Ovary (tissue), 7 donors: ENCODE measurements at regions not wholly inside any gene's neighbourhood (a gene's known extent, or its start where the extent isn't known, plus 50 kb on each side); places are given as distances from the start of the nearest gene placed in this dataset.

ENCODE experiments used
- DNase-seq, 5 donors: peaks; one replicate each; pipeline ENCODE4 v3.0.0-alpha.2; 2019 to 2020
- H3K27ac ChIP-seq, 2 donors: fragments of 200-600 bp; one replicate each; pipeline versions ENCODE4 v1.5.1 to v1.8.0; 2019 to 2022
- H3K27me3 ChIP-seq: fragments of 200-600 bp; one replicate; pipeline ENCODE4 v1.8.0; 2022
- H3K36me3 ChIP-seq: fragments of 200-600 bp; sonication (generic); one replicate; pipeline ENCODE4 v1.5.1; 2019
- H3K4me1 ChIP-seq: one replicate; pipeline ENCODE4 v1.8.1; 2013; ENCODE audit warnings: mild to moderate bottlenecking, moderate library complexity; ENCODE audit not compliant: insufficient read depth
- H3K4me3 ChIP-seq: fragments of 200-600 bp; sonication (generic); one replicate; pipeline ENCODE4 v1.5.1; 2017
- H3K9me3 ChIP-seq, 2 donors: fragments of 200-600 bp in 1 of 2; sonication (generic) in 1 of 2; one replicate each; pipeline versions ENCODE4 v1.5.1 to v1.8.1; 2013 to 2019; ENCODE audit warnings: mild to moderate bottlenecking in 1 of 2, moderate library complexity in 1 of 2
- CTCF ChIP-seq, 3 donors: fragments of 450-650 bp in 2 of 3; fragments of 200-600 bp in 1 of 3; IDR thresholded peaks; one replicate each; pipeline versions ENCODE4 v1.5.1 to v1.8.0; 2016 to 2022; ENCODE audit warnings: antibody characterized with exemption in 3 of 3, mild to moderate bottlenecking in 1 of 3
- EP300 ChIP-seq: sonication (generic); formaldehyde crosslinking; IDR thresholded peaks from one replicate; pipeline ENCODE4 v1.6.1; 2017; ENCODE audit warnings: antibody characterized with exemption
- POLR2A ChIP-seq: fragments of 450-650 bp; IDR thresholded peaks from one replicate; pipeline ENCODE4 v1.6.1; 2017; ENCODE audit warnings: antibody characterized with exemption, mild to moderate bottlenecking, moderate library complexity
- WGBS, 3 donors: extraction: QIAGEN DNeasy Blood & Tissue Kit in 1 of 3; methylation state at CpG; one replicate each; pipeline versions ENCODE4 v1.1.5 to v1.1.7; 2013 to 2017; 5-methylcytosine and 5-hydroxymethylcytosine counted together
- intact Hi-C, 4 donors: fragments of 100-400 bp; cut with DNase I; formaldehyde crosslinking; loops; one replicate each; pipeline versions ENCODE4 v1.11.0 to v1.15.1; 2022 to 2023
- donor health status: DM: no; HTN: no; CAD: no; lungs with moderate emphysema.
- donor health status: DM: no; HTN: no; CAD: no.
- donor health status: Bipolar disorder and iron deficiency.
- donor health status: DM: no; HTN: no; CAD: no.
- donor health status: DM: yes; HTN: yes; CAD: no.

GRCh38 chr2:175832866-175833265, 169.2 kb downstream of the LNPK start:
- DNase-seq: no peak

DNA sequence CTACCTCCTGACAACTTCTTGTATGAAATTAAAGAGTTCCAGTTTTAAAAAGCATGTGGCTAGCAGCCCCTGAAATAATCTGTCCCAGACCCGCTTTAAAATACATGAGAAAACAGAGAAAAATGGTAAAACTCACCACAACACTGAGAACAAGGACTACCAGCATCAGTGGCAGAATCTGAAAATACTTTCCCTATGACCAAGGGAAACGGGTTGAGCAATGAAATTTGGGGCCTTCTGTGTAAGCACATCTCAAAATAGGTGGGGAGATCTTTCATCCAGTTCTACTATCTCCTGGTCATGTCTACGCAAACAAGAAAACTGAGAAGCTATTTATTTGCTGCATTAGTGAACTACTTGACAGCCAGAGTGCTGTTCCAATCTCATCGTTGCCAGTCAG, 172.3 kb downstream of the LNPK start:
- Histone ChIP-seq H3K9me3 (peaks cover 0 to 4% of the 10 kb centered on the region in 2 donors), H3K27me3 (no peaks in the 10 kb centered on the region), H3K4me3 (no peak overlapping the region), H3K27ac (no peak overlapping the region), H3K36me3 (no peaks in the 10 kb centered on the region), H3K4me1 (no peaks in the 10 kb centered on the region)
- no peak for DNase-seq
- no peak for TF ChIP-seq POLR2A
- TF ChIP-seq CTCF (IDR thresholded peaks at IDR 0.05): no peak
- TF ChIP-seq EP300: no peak
- intact Hi-C loops: no loop called here
- WGBS, 3 donors: 86 to 89% (median 88%) methylated on average over 4 of the region's 4 CpGs

More at GRCh38 chr2:175832866-175833265, 169.2 kb downstream of the LNPK start:
- TF ChIP-seq EP300: no peak
- TF ChIP-seq POLR2A: no peak
- TF ChIP-seq CTCF (IDR thresholded peaks at IDR 0.05): no peak
- no peak overlapping the region for H3K4me3 ChIP-seq
- no peaks in the 10 kb centered on the region for H3K9me3 ChIP-seq
- no peak overlapping the region for H3K27ac ChIP-seq
- no peaks in the 10 kb centered on the region for H3K4me1 ChIP-seq
- intact Hi-C loops: no loop called here
- H3K27me3 ChIP-seq: no peaks in the 10 kb centered on the region
- no peaks in the 10 kb centered on the region for H3K36me3 ChIP-seq

- TF ChIP-seq EP300: no peak
- no peak for TF ChIP-seq POLR2A
- TF ChIP-seq CTCF (IDR thresholded peaks at IDR 0.05): no peak
- WGBS, 3 donors: 65 to 83% (median 80%) methylated on average over 2 of the region's 2 CpGs
- Histone ChIP-seq H3K27me3 (no peaks in the 10 kb centered on the region), H3K4me3 (no peak overlapping the region), H3K27ac (no peak overlapping the region), H3K9me3 (peaks cover 0 to 4% of the 10 kb centered on the region in 2 donors), H3K4me1 (no peaks in the 10 kb centered on the region), H3K36me3 (no peaks in the 10 kb centered on the region)
- intact Hi-C loops: no loop called here
- DNase-seq: no peak
Observed at GRCh38 chr2:175827856-175828255, 174.2 kb downstream of the LNPK start.

DNA sequence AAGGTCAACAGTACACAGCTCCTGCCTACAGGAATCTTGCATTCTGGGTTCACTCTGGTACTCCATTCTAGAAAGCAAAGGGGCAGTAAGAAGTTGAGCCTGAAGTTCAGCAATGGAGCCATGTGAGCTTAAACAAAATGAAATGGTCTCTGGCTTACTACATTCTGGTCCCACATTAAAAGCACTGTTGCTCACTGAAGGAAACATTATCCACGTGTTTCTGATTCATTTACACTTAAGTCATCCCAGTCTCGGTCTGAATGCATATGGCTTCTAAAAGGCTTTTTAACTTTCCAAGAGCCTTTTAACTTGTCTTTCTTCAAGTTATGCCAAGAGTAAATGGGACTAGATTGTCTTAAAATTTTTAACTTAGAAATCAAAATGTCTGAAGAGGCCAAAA, 177.8 kb downstream of the LNPK start:
- WGBS, 3 donors: 85 to 89% (median 85%) methylated on average over 2 of the region's 2 CpGs
- no peak for TF ChIP-seq EP300
- TF ChIP-seq CTCF (IDR thresholded peaks at IDR 0.05): no peak
- no peak for TF ChIP-seq POLR2A
- Histone ChIP-seq H3K27ac (no peak overlapping the region), H3K9me3 (peaks cover 0 to 4% of the 10 kb centered on the region in 2 donors), H3K36me3 (no peaks in the 10 kb centered on the region), H3K4me3 (no peak overlapping the region), H3K27me3 (no peaks in the 10 kb centered on the region), H3K4me1 (no peaks in the 10 kb centered on the region)
- intact Hi-C loops: no loop called here
- DNase-seq: no peak

GRCh38 chr2:175823707-175824073, 178.4 kb downstream of the LNPK start:
- H3K36me3 ChIP-seq: no peaks in the 10 kb centered on the region
- peaks cover 0 to 4% of the 10 kb centered on the region in 2 donors for H3K9me3 ChIP-seq
- intact Hi-C loops: no loop called here
- no peak overlapping the region for H3K4me3 ChIP-seq
- DNase-seq: no peak
- TF ChIP-seq POLR2A: no peak
- TF ChIP-seq CTCF (IDR thresholded peaks at IDR 0.05): no peak
- TF ChIP-seq EP300: no peak
- 94 to 97% (median 96%) methylated on average over 1 of the region's 1 CpG for WGBS, 3 donors
- H3K27ac ChIP-seq: no peak overlapping the region
- H3K4me1 ChIP-seq: no peaks in the 10 kb centered on the region
- H3K27me3 ChIP-seq: no peaks in the 10 kb centered on the region
